Activated CD8-positive, alpha-beta memory T cell treated with anti-CD3 and anti-CD28 coated beads, Interleukin-2, amount 50 U/mL, for 4 hours (primary cell): ENCODE measurements at regions not wholly inside any gene's neighbourhood (a gene's known extent, or its start where the extent isn't known, plus 50 kb on each side); places are given as distances from the start of the nearest gene placed in this dataset.
A peak's percentile ranks its signal among the peaks of the same experiment; 100 is the strongest.

Source experiments
- DNase-seq: peaks from one replicate; pipeline ENCODE4 v3.0.0-alpha.2; 2020

DNA sequence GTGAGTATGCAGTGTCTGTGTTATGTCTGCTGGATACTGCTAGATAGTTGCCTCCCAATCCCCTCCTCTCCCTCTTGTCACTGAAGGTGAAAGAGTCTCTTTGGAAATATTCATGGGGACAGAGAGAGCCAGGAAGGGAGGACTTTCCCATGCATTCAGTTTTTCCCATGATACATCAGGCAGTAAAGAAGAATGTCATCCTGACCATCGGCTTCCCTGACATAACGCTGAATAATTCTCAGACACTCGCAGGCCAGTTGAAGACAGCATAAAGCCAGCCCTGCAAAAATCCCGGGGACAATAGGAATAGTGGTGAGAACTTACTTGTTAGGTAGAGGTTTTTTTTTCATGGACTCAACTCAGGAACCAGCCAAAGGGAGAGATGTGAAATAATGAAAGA lies 58.1 kb downstream of the KLF4 start:
- no peak for DNase-seq

DNA sequence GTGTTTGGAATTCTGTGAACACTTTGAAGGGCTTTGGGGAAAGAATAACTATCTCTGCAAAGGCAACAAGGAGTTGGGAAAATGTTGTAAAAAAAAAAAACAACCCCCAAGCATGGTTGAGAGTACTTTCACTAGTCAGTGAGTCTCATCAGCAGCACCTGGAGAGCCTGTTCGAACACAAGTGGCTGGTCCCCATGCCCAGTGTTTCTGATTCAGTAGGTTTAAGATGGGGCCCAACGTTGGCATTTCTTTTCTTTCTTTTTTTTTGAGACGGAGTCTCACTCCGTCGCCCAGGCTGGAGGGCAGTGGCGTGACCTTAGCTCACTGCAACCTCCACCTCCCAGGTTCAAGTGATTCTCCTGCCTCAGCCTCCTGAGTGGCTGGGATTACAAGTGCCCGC lies 59.5 kb downstream of the KLF4 start:
- DNase-seq = no peak

DNA sequence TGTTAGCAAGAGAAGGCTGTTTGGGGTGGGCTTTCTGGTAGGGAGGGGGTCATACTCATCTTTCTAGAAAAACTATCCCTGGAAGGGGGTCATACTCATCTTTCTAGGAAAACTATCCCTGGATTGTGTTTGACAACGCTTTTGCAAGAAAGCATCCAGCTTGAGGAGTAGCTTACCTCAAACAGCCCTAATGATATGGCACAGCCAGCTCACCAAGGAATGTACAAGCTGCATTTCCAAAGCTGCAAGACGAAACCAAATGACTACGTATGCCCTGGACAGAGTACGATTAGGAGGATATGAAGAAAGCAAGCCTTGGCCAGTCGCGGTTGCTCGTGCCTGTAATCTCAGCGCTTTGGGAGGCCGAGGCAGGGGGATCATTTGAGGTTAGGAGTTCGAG lies 63.4 kb downstream of the KLF4 start:
- DNase-seq = no peak

DNA sequence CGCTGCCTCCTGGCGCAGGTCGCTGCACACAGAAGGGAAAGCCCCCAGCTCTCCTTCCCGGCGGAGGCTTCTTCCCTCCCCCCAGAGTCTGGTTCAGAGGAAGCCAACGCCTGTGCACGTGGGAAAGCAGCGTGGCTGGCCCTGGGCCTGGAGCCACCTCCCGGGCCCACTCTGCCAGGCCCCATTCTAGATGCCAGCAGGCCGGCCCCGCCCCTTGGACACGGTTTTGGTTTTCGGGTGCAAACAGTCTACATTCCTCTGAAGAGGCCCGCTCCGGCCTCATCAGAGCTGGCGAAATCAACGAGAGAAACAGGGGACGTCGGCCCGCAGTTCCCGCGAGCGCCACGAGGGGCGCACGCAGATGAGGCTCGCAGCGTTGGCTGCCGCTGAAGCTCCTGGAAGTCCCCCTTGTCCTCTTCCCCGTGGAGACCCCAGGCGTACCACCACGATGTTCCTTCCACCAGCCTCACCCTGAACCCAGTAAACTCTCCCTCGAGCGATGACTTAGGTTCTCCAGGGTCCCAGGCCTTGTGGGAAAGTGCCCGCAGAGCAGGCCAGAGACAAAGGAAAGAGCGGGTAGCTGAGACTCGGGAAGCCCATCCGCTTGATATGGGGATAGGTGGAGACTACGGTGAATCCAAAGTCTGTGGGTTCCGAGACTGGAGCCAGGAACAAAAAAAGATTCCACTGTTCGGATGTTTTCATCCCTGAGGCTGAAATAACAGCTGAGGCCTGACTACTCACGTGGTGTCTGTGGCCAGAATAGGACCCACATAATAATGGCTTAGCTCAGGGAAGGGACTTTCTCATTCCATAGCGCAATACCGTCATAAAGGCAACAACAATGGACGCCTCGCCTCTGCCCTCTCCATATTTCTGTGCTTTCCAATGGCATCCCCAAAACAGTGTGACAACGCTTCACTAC lies 64.2 kb downstream of the KLF4 start:
- DNase-seq = peak; percentile 51

DNA sequence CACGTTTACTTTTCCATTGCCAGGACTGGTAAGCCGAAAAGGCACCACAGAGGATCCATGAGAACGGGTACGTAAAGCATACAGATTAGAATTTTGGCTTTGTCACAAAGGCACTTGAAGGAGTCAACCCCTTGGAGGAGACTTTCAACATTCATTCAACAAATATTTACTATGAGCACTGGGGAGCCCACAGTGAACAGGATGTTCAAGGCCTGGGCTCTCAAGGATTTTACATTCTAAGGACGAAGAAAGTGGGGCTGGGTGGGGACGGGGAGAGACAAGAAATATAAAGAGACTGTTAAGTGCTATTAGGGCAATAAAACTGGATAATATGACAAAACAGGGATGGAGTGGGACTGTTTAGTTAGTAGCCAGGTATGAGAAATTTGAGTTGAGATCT lies 66.0 kb downstream of the KLF4 start:
- no peak for DNase-seq

DNA sequence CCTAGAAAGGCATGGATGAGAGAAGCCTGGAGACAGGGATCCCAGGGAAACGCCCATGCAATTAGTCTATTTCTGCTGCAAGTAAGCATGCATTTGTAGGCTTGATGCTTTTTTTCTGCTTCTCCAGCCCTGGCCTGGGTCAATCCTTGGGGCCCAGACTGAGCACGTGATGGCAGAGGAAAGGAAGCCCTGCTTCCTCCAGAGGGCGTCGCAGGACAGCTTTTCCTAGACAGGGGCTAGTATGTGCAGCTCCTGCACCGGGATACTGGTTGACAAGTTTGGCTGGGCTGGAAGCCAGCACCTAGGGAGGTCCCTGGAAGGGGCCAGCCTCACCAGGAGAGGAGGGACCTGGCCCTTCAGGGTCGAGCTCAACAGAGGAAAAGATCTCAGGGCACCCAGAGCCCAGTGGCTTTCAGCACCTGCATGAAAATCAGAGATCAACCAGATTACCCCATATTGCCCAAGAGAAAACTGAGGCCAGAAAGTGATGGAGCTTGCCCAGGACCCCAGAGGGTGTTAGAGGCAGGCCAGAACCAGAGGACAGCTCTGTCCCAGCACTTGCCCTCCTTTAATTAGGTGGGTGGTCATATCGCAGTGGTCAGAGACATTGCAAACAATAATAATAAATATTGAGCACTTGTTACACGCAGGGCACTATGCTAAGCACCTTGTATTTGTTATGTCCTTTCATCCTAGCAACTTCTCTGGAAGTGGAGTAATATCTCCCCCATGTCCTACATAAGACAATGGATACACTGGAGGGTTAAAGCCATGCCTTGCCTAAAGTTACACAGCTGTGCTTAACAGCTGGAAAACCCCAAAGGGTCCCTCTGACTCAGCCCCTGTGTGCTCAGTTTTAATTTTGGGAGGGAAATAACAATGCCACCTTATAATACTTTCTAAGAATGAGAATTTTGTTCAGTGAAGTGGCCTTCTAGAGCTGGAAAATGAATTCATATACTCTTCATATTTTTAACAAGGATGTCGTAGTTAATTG lies 67.1 kb downstream of the KLF4 start:
- no peak for DNase-seq

DNA sequence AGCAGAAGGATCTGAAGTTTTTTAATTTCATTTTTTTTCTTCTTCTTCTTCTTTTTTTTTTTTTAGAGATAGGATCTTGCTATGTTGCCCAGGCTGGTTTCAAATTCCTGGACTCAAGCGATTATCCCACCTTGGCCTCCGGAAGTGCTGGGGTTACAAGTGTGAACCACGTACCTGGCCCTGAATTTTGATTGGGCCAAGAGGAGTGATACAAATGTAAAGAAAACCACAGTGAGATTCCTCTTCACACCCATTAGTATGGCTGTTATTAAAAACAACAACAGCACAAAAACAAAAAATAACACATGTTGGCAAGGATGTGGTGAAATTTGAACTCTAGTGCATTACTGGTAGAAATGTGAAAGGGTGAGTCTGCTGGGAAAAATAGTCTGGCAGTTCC lies 79.1 kb downstream of the KLF4 start:
- no peak for DNase-seq

DNA sequence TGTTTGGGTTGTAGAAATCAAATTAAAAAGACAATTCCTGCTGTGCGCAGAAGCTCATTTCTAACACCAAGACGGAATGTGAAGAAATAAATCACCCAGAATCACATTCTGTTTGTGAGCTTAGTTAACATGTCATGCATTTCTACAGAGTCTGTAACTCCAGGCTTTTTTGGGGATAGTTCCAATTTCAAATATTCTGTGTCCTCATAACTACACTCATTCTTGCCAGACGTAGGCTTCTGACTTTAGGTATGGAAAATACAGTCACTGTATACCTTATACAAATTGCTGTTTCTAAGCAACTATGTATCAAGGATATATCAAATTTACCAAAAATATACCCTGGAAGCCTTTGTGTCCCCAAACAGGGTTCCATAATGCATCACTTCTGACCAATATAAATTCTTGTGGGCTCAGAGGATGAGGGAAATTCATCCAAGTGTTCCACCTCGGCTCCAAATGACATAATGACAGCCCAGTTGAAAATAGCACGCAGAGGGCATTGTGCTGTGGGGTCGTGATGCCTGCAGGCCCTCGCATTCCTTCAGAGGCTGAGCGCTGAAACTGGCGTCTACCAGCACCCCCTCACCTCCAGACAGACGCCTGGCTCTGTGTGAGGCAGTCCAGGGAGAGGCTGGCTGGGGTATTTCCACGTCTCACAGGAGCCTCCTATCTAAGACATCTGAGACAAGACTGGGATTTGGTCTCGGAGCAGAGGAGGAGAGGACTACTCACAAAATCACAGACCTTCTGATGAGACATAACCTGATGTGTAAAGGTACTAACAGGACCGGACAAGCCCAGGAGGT lies 79.8 kb downstream of the KLF4 start:
- DNase-seq = no peak

DNA sequence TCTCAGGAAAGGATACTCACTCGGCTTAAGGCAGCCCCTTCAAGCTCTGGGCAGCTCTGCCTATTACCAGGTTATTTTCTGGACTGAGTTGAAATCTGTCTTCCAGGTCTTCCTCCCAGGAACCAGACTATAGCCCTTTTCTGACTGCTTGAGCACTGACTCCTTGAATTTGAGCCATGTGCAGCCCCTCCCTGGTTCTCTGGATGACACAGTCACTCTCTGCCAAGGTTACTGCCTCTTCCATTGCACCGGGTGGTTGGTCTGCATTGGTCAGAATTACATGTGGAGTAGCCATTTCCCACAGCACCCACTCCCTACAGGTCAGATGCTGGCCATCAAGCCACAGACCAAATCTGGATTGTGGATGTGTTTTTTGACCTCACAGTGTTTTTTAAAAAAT lies 81.9 kb downstream of the KLF4 start:
- DNase-seq = no peak

DNA sequence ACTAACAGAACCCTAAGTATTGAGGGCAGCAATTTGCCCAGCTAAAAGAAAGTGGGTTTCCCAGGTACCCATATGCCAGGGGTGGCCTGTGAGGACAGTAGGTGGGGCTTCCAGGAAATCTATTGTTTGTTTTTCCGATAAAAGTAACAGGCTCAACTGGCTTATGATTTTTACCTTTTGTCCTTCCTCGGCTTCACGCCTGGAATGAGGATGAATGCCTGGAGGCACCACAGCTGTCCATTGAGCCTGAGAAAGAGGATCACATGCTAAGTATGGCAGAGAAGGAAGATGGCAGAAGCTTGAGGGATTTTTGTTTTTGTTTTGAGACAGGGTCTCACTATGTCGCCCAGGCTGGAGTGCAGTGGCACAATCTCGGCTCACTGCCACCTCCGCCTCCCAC lies 84.1 kb downstream of the KLF4 start:
- DNase-seq = no peak

DNA sequence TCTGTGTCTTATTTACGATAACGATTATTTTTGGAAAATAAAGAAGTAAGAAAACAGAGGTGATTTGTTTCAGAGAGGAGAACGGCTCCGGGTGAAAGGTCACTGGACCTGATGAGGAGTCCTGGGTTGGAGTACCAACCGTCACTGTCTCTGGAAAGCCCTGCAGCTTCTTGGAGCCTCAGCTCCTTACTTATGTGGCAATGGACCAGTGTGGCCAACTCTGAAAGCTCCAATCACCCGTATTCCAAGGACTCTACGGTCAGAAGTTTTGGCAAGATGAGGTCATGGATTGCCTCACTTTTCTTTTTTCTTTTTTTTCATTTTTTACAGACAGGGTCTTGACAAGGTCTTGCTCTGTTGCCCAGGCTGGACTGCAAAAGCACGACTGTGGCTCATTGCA lies 84.8 kb downstream of the KLF4 start:
- no peak for DNase-seq

DNA sequence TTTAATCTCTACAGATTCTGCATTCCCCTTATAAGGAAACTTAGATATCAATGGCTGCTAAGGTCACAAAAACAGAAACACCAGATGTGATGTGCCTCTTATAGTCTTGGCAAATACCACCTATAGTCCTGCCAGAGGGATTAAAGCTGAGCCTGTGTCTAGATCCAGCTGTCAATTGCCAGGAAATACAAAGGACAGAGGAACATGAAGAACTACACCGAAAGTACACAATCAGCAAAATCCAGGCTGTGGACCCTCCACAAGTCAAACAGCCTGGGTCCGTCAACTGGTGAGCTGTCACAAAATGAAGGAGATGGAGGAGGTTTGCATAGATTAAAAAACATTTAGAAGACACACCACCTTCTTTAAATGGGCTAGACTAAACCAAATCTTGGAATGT lies 85.4 kb downstream of the KLF4 start:
- no peak for DNase-seq

DNA sequence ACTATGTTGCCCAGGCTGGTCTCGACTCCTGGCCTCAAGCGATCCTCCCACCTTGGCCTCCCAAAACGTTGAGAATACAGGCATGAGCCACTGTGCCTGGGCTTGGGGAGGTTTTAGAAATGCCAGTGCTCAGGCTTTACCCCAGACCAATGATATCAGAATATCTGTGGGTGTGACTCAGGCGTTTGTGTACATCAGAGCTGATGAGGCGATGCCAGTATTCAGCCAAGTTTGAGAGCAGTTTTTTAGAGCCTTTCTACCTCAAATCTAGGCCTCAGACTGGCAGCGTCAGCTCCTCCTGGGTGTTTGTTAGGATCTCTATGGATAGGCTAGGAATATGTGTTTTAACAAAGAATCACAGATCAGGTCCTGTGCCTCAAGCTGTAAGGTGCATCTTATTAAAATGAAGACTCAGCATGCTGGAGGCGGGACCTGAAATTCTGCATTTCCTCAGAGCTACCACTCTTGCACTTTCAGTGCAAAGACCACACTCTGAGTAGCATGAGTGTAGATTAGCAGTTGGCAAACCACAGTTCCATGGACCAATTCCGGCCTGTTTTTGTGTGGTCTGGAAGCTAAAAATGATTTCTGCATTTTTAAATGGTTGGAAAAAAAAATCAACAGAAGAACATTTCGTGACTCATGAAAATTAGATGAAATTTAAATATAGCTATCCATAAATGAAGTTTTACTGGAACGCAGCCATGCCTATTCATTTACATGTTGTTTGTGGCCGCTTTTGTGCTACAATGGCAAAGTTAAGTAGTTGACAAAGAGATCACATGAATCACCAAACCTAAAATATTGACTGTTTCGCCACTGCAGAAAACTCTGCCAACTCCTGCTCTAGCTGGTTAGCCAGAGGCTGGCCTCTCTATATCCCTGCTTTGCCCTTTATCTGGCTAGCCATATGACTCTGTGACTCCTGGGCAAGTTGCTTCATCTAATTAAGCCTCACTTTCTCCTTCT lies 92.2 kb downstream of the KLF4 start:
- DNase-seq = no peak

DNA sequence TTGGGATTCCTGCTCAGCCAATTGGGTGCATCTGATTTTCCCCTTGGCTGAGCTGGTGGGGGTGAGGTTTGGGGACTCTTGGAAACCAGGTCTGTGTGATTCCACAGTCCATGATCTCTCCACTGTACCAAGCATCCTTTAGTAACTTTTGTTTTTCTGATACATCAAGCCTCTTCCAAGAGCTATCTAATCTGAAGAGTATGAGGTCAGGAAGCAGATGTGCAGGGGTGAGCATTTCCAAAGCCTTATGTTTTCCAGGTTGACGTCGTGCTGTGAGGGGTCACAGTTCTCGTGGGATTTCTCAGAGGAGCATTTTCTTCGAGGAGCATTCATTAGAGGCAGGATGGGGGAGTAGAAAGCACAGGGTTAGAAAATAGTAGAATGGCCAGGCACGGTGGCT lies 95.3 kb downstream of the KLF4 start:
- DNase-seq = no peak

DNA sequence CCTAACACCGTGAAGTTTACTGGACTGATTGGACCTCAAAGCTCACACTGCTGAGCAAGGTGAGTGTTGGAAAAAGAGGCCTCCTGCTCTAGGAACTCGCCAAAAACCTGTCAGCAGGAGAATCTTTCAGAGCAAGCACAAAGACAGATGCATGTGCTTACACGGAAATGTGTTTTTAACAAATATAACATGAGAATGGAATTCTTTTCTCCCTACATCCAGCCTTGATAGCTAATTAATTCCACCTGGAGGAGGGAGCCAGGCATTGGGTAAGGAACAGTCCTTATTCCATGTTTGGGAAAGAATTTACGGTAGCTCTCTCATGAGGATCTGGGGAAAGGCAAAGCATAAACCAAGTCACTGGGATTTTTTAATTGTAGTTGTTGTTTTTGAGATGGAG lies 98.8 kb downstream of the KLF4 start:
- no peak for DNase-seq

DNA sequence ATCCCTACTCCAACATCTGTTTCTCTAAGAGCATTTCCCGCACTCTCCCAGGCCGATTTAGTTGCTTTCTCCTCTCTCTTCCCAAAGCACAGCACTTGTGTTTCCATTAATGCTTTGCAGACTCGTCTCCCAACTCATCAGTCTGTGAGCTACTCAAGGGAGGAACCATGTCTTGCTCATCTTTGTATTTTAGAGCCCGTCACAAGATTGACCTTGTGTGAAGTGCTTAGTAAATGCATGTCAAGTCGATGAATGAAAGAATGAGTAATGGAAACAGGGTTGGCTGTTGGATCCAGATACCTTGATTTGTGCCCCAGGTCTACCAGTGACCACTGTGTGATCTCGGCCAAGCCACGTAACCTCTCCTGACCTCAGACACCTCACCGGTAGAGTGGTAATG lies 99.3 kb downstream of the KLF4 start:
- no peak for DNase-seq

DNA sequence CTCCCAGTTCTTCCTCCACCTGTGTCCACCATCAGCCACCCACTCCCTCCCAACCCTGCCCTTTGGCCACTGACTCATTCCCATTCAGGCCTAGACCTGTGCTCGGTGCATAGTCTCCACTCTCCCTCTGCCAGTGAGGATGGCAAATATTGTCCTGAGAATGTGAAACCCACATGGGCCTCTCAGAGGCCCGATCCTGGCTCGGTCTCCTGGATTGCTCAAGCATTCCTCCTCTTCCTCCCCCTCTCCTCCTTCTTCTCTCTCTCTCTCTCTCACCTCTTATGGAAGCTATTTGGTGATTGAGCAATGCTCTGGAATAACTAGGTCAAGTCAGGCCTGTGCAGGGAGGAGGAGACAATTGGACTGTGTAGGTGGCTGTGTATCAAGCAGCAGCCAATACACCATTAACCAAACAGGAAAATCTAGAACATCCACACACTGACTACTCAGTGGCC lies 99.9 kb downstream of the KLF4 start:
- no peak for DNase-seq

DNA sequence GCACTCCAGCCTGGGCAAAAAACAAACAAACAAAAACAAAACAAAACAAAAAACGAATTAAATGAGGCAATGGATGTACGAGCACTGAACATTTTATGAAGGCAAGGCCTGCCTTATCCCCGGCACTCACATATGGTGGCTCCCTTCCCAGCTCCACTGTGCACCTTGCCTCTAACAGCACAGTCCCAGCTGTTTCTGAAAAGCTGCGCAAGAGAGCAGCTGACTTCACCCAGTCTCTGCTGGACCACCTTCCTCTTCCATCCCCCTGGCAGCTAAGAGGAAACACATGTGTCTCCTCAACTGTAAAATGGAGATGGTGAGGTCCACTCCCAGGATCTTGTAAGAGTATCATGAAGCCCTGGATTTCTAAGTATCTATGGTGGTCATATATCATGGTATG lies 100.7 kb downstream of the KLF4 start:
- no peak for DNase-seq

DNA sequence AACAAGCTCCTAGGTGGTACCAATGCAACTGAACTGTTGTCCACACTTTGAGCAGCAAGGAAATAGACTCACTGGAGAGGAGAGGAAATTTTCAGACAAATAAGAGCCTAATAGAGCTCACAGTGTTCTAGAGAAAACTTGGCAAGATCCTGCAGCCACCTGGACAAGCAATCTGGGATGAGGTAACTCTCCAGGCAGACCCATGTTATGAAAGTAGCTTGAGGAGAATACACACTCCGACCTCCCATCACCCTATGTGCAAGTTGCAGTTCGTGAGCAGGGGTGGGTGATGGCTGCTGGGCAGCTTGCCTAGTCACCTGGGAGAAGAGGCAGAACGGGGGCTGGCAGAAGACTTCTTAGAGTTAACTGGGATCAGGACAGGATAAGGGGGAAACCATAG lies 102.2 kb downstream of the KLF4 start:
- DNase-seq = no peak

DNA sequence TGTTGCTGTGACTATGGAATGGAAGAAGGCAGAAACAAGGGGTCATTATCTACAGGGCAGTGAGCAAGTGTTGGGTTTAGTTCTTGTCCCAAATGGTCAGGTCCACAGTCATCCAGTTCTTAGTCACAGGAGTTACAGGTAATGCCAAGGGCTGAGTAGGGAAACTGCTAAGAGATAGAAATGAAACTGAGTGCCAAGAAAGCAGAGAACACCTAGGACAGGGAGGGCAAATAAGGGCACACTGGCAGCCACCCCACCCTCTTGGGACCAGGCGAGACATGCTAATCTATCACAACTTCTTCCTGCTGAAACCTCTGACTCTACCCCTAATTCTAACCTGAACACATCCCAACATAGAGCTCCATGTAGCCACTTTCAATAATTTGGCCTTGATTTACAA lies 103.2 kb downstream of the KLF4 start:
- no peak for DNase-seq
